ENCODE measurements at regions not wholly inside any gene's neighbourhood (a gene's known extent, or its start where the extent isn't known, plus 50 kb on each side); places are given as distances from the start of the nearest gene placed in this dataset.
A peak's percentile ranks its signal among the peaks of the same experiment; 100 is the strongest.
"Not testable (repeated sequence)": the region's sequence is repeated elsewhere in the genome, so short reads cannot be mapped to it uniquely, and the experiment has no call there.

DNA sequence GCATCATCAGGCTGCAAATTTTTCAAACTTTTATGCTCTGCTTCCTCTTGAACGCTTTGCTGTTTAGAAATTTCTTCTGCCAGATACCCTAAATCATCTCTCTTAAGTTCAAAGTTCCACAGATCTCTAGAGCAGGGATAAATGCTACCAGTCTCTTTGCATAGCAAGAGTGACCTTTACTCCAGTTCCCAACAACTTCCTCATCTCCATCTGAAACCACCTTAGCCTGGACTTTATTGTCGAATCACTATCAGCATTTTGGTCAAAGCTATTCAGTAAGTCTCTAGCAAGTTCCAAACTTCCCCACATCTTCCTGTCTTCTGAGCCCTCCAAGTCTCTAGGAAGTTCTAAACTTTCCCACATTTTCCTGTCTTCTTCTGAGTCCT lies 170.9 kb downstream of the MAIP1 start:
- H3K4me3 ChIP-seq (ENCODE audit: low read length in 2 of 2); H3K27me3 ChIP-seq (ENCODE audit: control insufficient read depth in 3 of 3, insufficient read depth in 3 of 3, low read depth in 1 of 3, low read length in 3 of 3); H3K9me3 ChIP-seq (replicated peaks in 1 of 2; ENCODE audit: control insufficient read depth in 2 of 2, insufficient read depth in 1 of 2, low read depth in 1 of 2, low read length in 2 of 2); H3K4me2 ChIP-seq (ENCODE audit: insufficient read depth, low read length, poor library complexity, severe bottlenecking); H3K4ac ChIP-seq (ENCODE audit: low read length); H3K9ac ChIP-seq (ENCODE audit: low read depth, low read length, poor library complexity); H2BK5ac ChIP-seq (ENCODE audit: low read length); H4K91ac ChIP-seq (ENCODE audit: low read depth, low read length, poor library complexity); H3K4me1 ChIP-seq (ENCODE audit: control insufficient read depth in 2 of 2, insufficient read depth in 1 of 2, low read depth in 1 of 2, low read length in 2 of 2); H2BK120ac ChIP-seq (ENCODE audit: low read depth, low read length); H2BK15ac ChIP-seq (ENCODE audit: low read length); H3K18ac ChIP-seq (ENCODE audit: low read length); H2BK12ac ChIP-seq (ENCODE audit: low read length); H4K8ac ChIP-seq (ENCODE audit: low read depth, low read length); H3K23ac ChIP-seq (ENCODE audit: low read depth, low read length, poor library complexity); H2AK5ac ChIP-seq (ENCODE audit: low read depth, low read length); H3K36me3 ChIP-seq (replicated peaks in 1 of 2; ENCODE audit: control insufficient read depth in 2 of 2, insufficient read depth in 2 of 2, low read length in 2 of 2); H3K27ac ChIP-seq (replicated peaks; ENCODE audit: low read length); H3K79me1 ChIP-seq (ENCODE audit: low read depth, low read length); H3K14ac ChIP-seq (ENCODE audit: low read length); DNase-seq (ENCODE audit: low spot score): not testable (repeated sequence)
- peak overlapping the region; percentile 51 for H2AFZ ChIP-seq (ENCODE audit: low read length)
- WGBS, 2 donors (ENCODE audit: extremely low coverage in 2 of 2, insufficient read length in 2 of 2, insufficient replicate concordance in 1 of 2), result no CpG with 5 or more reads among the region's 2 CpGs

DNA sequence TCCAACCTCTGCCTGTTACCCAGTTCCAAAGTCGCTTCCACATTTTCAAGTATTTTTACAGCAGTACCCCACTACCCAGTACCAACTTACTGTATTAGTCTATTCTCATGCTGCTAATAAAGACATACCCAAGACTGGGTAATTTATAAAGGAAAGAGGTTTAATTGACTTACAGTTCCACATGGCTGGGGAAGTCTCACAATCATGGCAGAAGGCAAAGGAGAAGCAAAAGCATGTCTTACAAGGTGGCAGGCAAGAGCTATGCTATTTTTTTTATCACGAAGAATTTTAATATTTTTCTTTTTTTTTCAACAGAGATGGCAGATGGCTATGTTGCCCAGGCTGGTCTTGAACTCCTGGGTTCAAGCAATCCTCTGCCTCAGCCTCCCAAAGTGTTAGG lies 171.3 kb downstream of the MAIP1 start:
- not testable (repeated sequence) for H3K4me3 ChIP-seq (ENCODE audit: low read length in 2 of 2); H3K9me3 ChIP-seq (replicated peaks in 1 of 2; ENCODE audit: control insufficient read depth in 2 of 2, insufficient read depth in 1 of 2, low read depth in 1 of 2, low read length in 2 of 2); H3K18ac ChIP-seq (ENCODE audit: low read length); H3K23ac ChIP-seq (ENCODE audit: low read depth, low read length, poor library complexity); H3K4me1 ChIP-seq (ENCODE audit: control insufficient read depth in 2 of 2, insufficient read depth in 1 of 2, low read depth in 1 of 2, low read length in 2 of 2); H2BK120ac ChIP-seq (ENCODE audit: low read depth, low read length); H2AFZ ChIP-seq (ENCODE audit: low read length); H3K27ac ChIP-seq (replicated peaks; ENCODE audit: low read length); DNase-seq (ENCODE audit: low spot score); H4K91ac ChIP-seq (ENCODE audit: low read depth, low read length, poor library complexity); H2AK5ac ChIP-seq (ENCODE audit: low read depth, low read length); H3K14ac ChIP-seq (ENCODE audit: low read length); H3K79me1 ChIP-seq (ENCODE audit: low read depth, low read length); H3K4me2 ChIP-seq (ENCODE audit: insufficient read depth, low read length, poor library complexity, severe bottlenecking); H4K8ac ChIP-seq (ENCODE audit: low read depth, low read length); H2BK15ac ChIP-seq (ENCODE audit: low read length); H3K36me3 ChIP-seq (replicated peaks in 1 of 2; ENCODE audit: control insufficient read depth in 2 of 2, insufficient read depth in 2 of 2, low read length in 2 of 2); H2BK5ac ChIP-seq (ENCODE audit: low read length); H3K9ac ChIP-seq (ENCODE audit: low read depth, low read length, poor library complexity); H3K4ac ChIP-seq (ENCODE audit: low read length); H2BK12ac ChIP-seq (ENCODE audit: low read length); H3K27me3 ChIP-seq (ENCODE audit: control insufficient read depth in 3 of 3, insufficient read depth in 3 of 3, low read depth in 1 of 3, low read length in 3 of 3)
- no CpG with 5 or more reads among the region's 2 CpGs for WGBS, 2 donors (ENCODE audit: extremely low coverage in 2 of 2, insufficient read length in 2 of 2, insufficient replicate concordance in 1 of 2)

DNA sequence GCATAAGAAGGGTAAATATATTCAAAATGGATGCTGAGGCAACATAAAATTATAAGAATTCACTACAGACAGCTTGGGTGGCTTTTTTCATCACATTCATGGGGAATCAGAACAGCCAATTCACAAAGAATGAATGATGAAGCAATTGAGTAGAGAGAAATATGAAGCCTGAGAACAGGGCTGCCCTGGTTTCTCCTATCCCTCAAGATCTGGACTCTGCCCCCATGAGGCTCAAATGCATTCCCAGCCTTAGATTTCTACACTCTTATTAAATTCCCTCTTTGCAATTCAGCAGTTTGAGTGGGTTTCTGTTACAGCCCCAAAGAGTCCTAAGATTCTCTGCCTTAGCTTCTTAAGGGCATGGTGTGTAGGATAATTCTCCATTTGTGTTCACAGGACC lies 172.5 kb downstream of the MAIP1 start:
- H4K8ac ChIP-seq (ENCODE audit: low read depth, low read length), result no peak overlapping the region
- peaks cover 0 to 5% of the 10 kb centered on the region in 2 donors for H3K4me1 ChIP-seq (ENCODE audit: control insufficient read depth in 2 of 2, insufficient read depth in 1 of 2, low read depth in 1 of 2, low read length in 2 of 2)
- no peak overlapping the region for H2BK12ac ChIP-seq (ENCODE audit: low read length)
- H3K4me2 ChIP-seq (ENCODE audit: insufficient read depth, low read length, poor library complexity, severe bottlenecking), result no peak overlapping the region
- no peak overlapping the region for H2BK120ac ChIP-seq (ENCODE audit: low read depth, low read length)
- no peak overlapping the region for H3K18ac ChIP-seq (ENCODE audit: low read length)
- H3K9ac ChIP-seq (ENCODE audit: low read depth, low read length, poor library complexity), result no peak overlapping the region
- no peak overlapping the region for H4K91ac ChIP-seq (ENCODE audit: low read depth, low read length, poor library complexity)
- no peak overlapping the region for H2AK5ac ChIP-seq (ENCODE audit: low read depth, low read length)
- DNase-seq (ENCODE audit: low spot score), result no peak
- no peaks in the 10 kb centered on the region for H3K27me3 ChIP-seq (ENCODE audit: control insufficient read depth in 3 of 3, insufficient read depth in 3 of 3, low read depth in 1 of 3, low read length in 3 of 3)
- no peaks in the 10 kb centered on the region for H3K9me3 ChIP-seq (replicated peaks in 1 of 2; ENCODE audit: control insufficient read depth in 2 of 2, insufficient read depth in 1 of 2, low read depth in 1 of 2, low read length in 2 of 2)
- H3K14ac ChIP-seq (ENCODE audit: low read length), result no peak overlapping the region
- H2AFZ ChIP-seq (ENCODE audit: low read length), result peak overlapping the region; percentile 60
- no peaks in the 10 kb centered on the region for H3K79me1 ChIP-seq (ENCODE audit: low read depth, low read length)
- H2BK15ac ChIP-seq (ENCODE audit: low read length), result no peak overlapping the region
- no peaks in the 10 kb centered on the region for H3K36me3 ChIP-seq (replicated peaks in 1 of 2; ENCODE audit: control insufficient read depth in 2 of 2, insufficient read depth in 2 of 2, low read length in 2 of 2)
- no peak overlapping the region for H3K4me3 ChIP-seq (ENCODE audit: low read length in 2 of 2)
- no peak overlapping the region for H3K4ac ChIP-seq (ENCODE audit: low read length)
- H3K27ac ChIP-seq (replicated peaks; ENCODE audit: low read length), result no peak overlapping the region
- no peak overlapping the region for H3K23ac ChIP-seq (ENCODE audit: low read depth, low read length, poor library complexity)
- no peak overlapping the region for H2BK5ac ChIP-seq (ENCODE audit: low read length)

GRCh38 chr2:200128296-200128695 lies 172.9 kb downstream of the MAIP1 start:
- WGBS, 2 donors (ENCODE audit: extremely low coverage in 2 of 2, insufficient read length in 2 of 2, insufficient replicate concordance in 1 of 2), result no CpG with 5 or more reads among the region's 5 CpGs
- no peak overlapping the region for H3K27ac ChIP-seq (replicated peaks; ENCODE audit: low read length)
- no peak overlapping the region for H2BK15ac ChIP-seq (ENCODE audit: low read length)
- H3K9ac ChIP-seq (ENCODE audit: low read depth, low read length, poor library complexity), result no peak overlapping the region
- no peak overlapping the region for H4K8ac ChIP-seq (ENCODE audit: low read depth, low read length)
- H3K9me3 ChIP-seq (replicated peaks in 1 of 2; ENCODE audit: control insufficient read depth in 2 of 2, insufficient read depth in 1 of 2, low read depth in 1 of 2, low read length in 2 of 2), result no peaks in the 10 kb centered on the region
- DNase-seq (ENCODE audit: low spot score), result no peak
- no peak overlapping the region for H4K91ac ChIP-seq (ENCODE audit: low read depth, low read length, poor library complexity)
- H3K27me3 ChIP-seq (ENCODE audit: control insufficient read depth in 3 of 3, insufficient read depth in 3 of 3, low read depth in 1 of 3, low read length in 3 of 3), result no peaks in the 10 kb centered on the region
- H2BK120ac ChIP-seq (ENCODE audit: low read depth, low read length), result no peak overlapping the region
- no peak overlapping the region for H3K4me3 ChIP-seq (ENCODE audit: low read length in 2 of 2)
- H2AFZ ChIP-seq (ENCODE audit: low read length), result no peak overlapping the region
- H3K36me3 ChIP-seq (replicated peaks in 1 of 2; ENCODE audit: control insufficient read depth in 2 of 2, insufficient read depth in 2 of 2, low read length in 2 of 2), result no peaks in the 10 kb centered on the region
- no peak overlapping the region for H3K4me2 ChIP-seq (ENCODE audit: insufficient read depth, low read length, poor library complexity, severe bottlenecking)
- no peak overlapping the region for H3K23ac ChIP-seq (ENCODE audit: low read depth, low read length, poor library complexity)
- H3K4me1 ChIP-seq (ENCODE audit: control insufficient read depth in 2 of 2, insufficient read depth in 1 of 2, low read depth in 1 of 2, low read length in 2 of 2), result peaks cover 0 to 5% of the 10 kb centered on the region in 2 donors
- H3K14ac ChIP-seq (ENCODE audit: low read length), result no peak overlapping the region
- H2BK5ac ChIP-seq (ENCODE audit: low read length), result no peak overlapping the region
- no peak overlapping the region for H2AK5ac ChIP-seq (ENCODE audit: low read depth, low read length)
- no peak overlapping the region for H3K18ac ChIP-seq (ENCODE audit: low read length)
- no peak overlapping the region for H3K4ac ChIP-seq (ENCODE audit: low read length)
- H2BK12ac ChIP-seq (ENCODE audit: low read length), result no peak overlapping the region
- H3K79me1 ChIP-seq (ENCODE audit: low read depth, low read length), result no peaks in the 10 kb centered on the region

Data from neuronal stem cell (in vitro differentiated cells).